ENCODE measurements at regions not wholly inside any gene's neighbourhood (a gene's known extent, or its start where the extent isn't known, plus 50 kb on each side); places are given as distances from the start of the nearest gene placed in this dataset.

GRCh38 chr6:147717991-147718390, 209.5 kb downstream of the SAMD5 start:
- peaks cover 6% of the 10 kb centered on the region for H3K9me3 Mint-ChIP-seq (ENCODE audit: low read depth)
- H3K27ac Mint-ChIP-seq, result no peak overlapping the region
- no peaks in the 10 kb centered on the region for H3K4me1 Mint-ChIP-seq (ENCODE audit: low read depth)
- H3K27me3 Mint-ChIP-seq, result no peaks in the 10 kb centered on the region
- no peak overlapping the region for H3K4me3 Mint-ChIP-seq
- H3K36me3 Mint-ChIP-seq, result no peaks in the 10 kb centered on the region

- no peaks in the 10 kb centered on the region for H3K36me3 Mint-ChIP-seq
- H3K27me3 Mint-ChIP-seq, result peaks cover 2% of the 10 kb centered on the region
- H3K4me1 Mint-ChIP-seq (ENCODE audit: low read depth), result no peaks in the 10 kb centered on the region
- no peak overlapping the region for H3K4me3 Mint-ChIP-seq
- H3K27ac Mint-ChIP-seq, result no peak overlapping the region
- H3K9me3 Mint-ChIP-seq (ENCODE audit: low read depth), result peaks cover 8% of the 10 kb centered on the region
Observed at GRCh38 chr6:147722158-147722557, 213.7 kb downstream of the SAMD5 start.

GRCh38 chr6:147724454-147724853, 216.0 kb downstream of the SAMD5 start:
- Mint-ChIP-seq H3K9me3 (ENCODE audit: low read depth) (peaks cover 8% of the 10 kb centered on the region), H3K4me3 (no peak overlapping the region), H3K27ac (no peak overlapping the region), H3K36me3 (no peaks in the 10 kb centered on the region), H3K4me1 (ENCODE audit: low read depth) (no peaks in the 10 kb centered on the region), H3K27me3 (peaks cover 2% of the 10 kb centered on the region)

- H3K9me3 Mint-ChIP-seq (ENCODE audit: low read depth), result peaks cover 8% of the 10 kb centered on the region
- no peaks in the 10 kb centered on the region for H3K36me3 Mint-ChIP-seq
- H3K27me3 Mint-ChIP-seq, result peaks cover 2% of the 10 kb centered on the region
- no peaks in the 10 kb centered on the region for H3K4me1 Mint-ChIP-seq (ENCODE audit: low read depth)
- no peak overlapping the region for H3K4me3 Mint-ChIP-seq
- H3K27ac Mint-ChIP-seq, result no peak overlapping the region
Observed at GRCh38 chr6:147726342-147726741, 217.9 kb downstream of the SAMD5 start.

GRCh38 chr6:147728903-147729302, 220.4 kb downstream of the SAMD5 start:
- Mint-ChIP-seq H3K4me1 (ENCODE audit: low read depth) (no peaks in the 10 kb centered on the region), H3K27me3 (peaks cover 2% of the 10 kb centered on the region), H3K4me3 (no peak overlapping the region), H3K36me3 (no peaks in the 10 kb centered on the region), H3K27ac (no peak overlapping the region), H3K9me3 (ENCODE audit: low read depth) (no peaks in the 10 kb centered on the region)

GRCh38 chr6:147733686-147734085, 225.2 kb downstream of the SAMD5 start:
- no peaks in the 10 kb centered on the region for H3K9me3 Mint-ChIP-seq (ENCODE audit: low read depth)
- H3K27ac Mint-ChIP-seq, result no peak overlapping the region
- H3K27me3 Mint-ChIP-seq, result peaks cover 5% of the 10 kb centered on the region
- H3K4me1 Mint-ChIP-seq (ENCODE audit: low read depth), result no peaks in the 10 kb centered on the region
- H3K36me3 Mint-ChIP-seq, result no peaks in the 10 kb centered on the region
- H3K4me3 Mint-ChIP-seq, result no peak overlapping the region

- no peak overlapping the region for H3K4me3 Mint-ChIP-seq
- no peak overlapping the region for H3K27ac Mint-ChIP-seq
- no peaks in the 10 kb centered on the region for H3K36me3 Mint-ChIP-seq
- H3K27me3 Mint-ChIP-seq, result peaks cover 5% of the 10 kb centered on the region
- no peaks in the 10 kb centered on the region for H3K9me3 Mint-ChIP-seq (ENCODE audit: low read depth)
- no peaks in the 10 kb centered on the region for H3K4me1 Mint-ChIP-seq (ENCODE audit: low read depth)
Observed at GRCh38 chr6:147734151-147734550, 225.7 kb downstream of the SAMD5 start.

- Mint-ChIP-seq H3K36me3 (no peaks in the 10 kb centered on the region), H3K9me3 (ENCODE audit: low read depth) (no peaks in the 10 kb centered on the region), H3K27ac (no peak overlapping the region), H3K27me3 (peaks cover 5% of the 10 kb centered on the region), H3K4me1 (ENCODE audit: low read depth) (no peaks in the 10 kb centered on the region), H3K4me3 (no peak overlapping the region)
Observed at GRCh38 chr6:147735924-147736323, 227.4 kb downstream of the SAMD5 start.

GRCh38 chr6:147737115-147737514, 228.6 kb downstream of the SAMD5 start:
- peaks cover 5% of the 10 kb centered on the region for H3K27me3 Mint-ChIP-seq
- no peak overlapping the region for H3K4me3 Mint-ChIP-seq

GRCh38 chr6:147738099-147738498, 229.6 kb downstream of the SAMD5 start:
- no peaks in the 10 kb centered on the region for H3K4me1 Mint-ChIP-seq (ENCODE audit: low read depth)

More at GRCh38 chr6:147737115-147737514, 228.6 kb downstream of the SAMD5 start:
- Mint-ChIP-seq H3K9me3 (ENCODE audit: low read depth) (no peaks in the 10 kb centered on the region), H3K4me1 (ENCODE audit: low read depth) (no peaks in the 10 kb centered on the region), H3K36me3 (no peaks in the 10 kb centered on the region), H3K27ac (no peak overlapping the region)

GRCh38 chr6:147738516-147739162, 230.1 kb downstream of the SAMD5 start:
- Mint-ChIP-seq H3K4me1 (ENCODE audit: low read depth) (no peaks in the 10 kb centered on the region), H3K27me3 (peaks cover 5% of the 10 kb centered on the region), H3K9me3 (ENCODE audit: low read depth) (no peaks in the 10 kb centered on the region), H3K36me3 (no peaks in the 10 kb centered on the region), H3K4me3 (no peak overlapping the region), H3K27ac (no peak overlapping the region)

More at GRCh38 chr6:147738099-147738498, 229.6 kb downstream of the SAMD5 start:
- H3K27ac Mint-ChIP-seq, result no peak overlapping the region
- no peaks in the 10 kb centered on the region for H3K36me3 Mint-ChIP-seq
- H3K27me3 Mint-ChIP-seq, result peaks cover 5% of the 10 kb centered on the region
- H3K4me3 Mint-ChIP-seq, result no peak overlapping the region
- H3K9me3 Mint-ChIP-seq (ENCODE audit: low read depth), result no peaks in the 10 kb centered on the region

- Mint-ChIP-seq H3K4me3 (no peak overlapping the region), H3K9me3 (ENCODE audit: low read depth) (no peaks in the 10 kb centered on the region), H3K4me1 (ENCODE audit: low read depth) (no peaks in the 10 kb centered on the region), H3K36me3 (no peaks in the 10 kb centered on the region), H3K27me3 (peaks cover 5% of the 10 kb centered on the region), H3K27ac (no peak overlapping the region)
Observed at GRCh38 chr6:147740326-147740725, 231.8 kb downstream of the SAMD5 start.

GRCh38 chr6:147740916-147741315, 232.4 kb downstream of the SAMD5 start:
- H3K9me3 Mint-ChIP-seq (ENCODE audit: low read depth), result no peaks in the 10 kb centered on the region
- H3K27ac Mint-ChIP-seq, result no peak overlapping the region
- H3K27me3 Mint-ChIP-seq, result peaks cover 5% of the 10 kb centered on the region
- H3K4me1 Mint-ChIP-seq (ENCODE audit: low read depth), result no peaks in the 10 kb centered on the region
- no peak overlapping the region for H3K4me3 Mint-ChIP-seq
- no peaks in the 10 kb centered on the region for H3K36me3 Mint-ChIP-seq

GRCh38 chr6:147741389-147741788, 232.9 kb downstream of the SAMD5 start:
- H3K4me3 Mint-ChIP-seq, result no peak overlapping the region
- H3K36me3 Mint-ChIP-seq, result no peaks in the 10 kb centered on the region
- no peaks in the 10 kb centered on the region for H3K4me1 Mint-ChIP-seq (ENCODE audit: low read depth)
- H3K27me3 Mint-ChIP-seq, result peaks cover 5% of the 10 kb centered on the region
- H3K27ac Mint-ChIP-seq, result no peak overlapping the region
- no peaks in the 10 kb centered on the region for H3K9me3 Mint-ChIP-seq (ENCODE audit: low read depth)

GRCh38 chr6:147742440-147742839, 233.9 kb downstream of the SAMD5 start:
- no peak overlapping the region for H3K4me3 Mint-ChIP-seq
- H3K27me3 Mint-ChIP-seq, result peaks cover 5% of the 10 kb centered on the region
- H3K27ac Mint-ChIP-seq, result no peak overlapping the region
- no peaks in the 10 kb centered on the region for H3K36me3 Mint-ChIP-seq
- H3K4me1 Mint-ChIP-seq (ENCODE audit: low read depth), result no peaks in the 10 kb centered on the region
- H3K9me3 Mint-ChIP-seq (ENCODE audit: low read depth), result no peaks in the 10 kb centered on the region

- Mint-ChIP-seq H3K27ac (no peak overlapping the region), H3K4me3 (no peak overlapping the region), H3K36me3 (no peaks in the 10 kb centered on the region), H3K27me3 (no peaks in the 10 kb centered on the region), H3K4me1 (ENCODE audit: low read depth) (no peaks in the 10 kb centered on the region), H3K9me3 (ENCODE audit: low read depth) (no peaks in the 10 kb centered on the region)
Observed at GRCh38 chr6:147744012-147744411, 235.5 kb downstream of the SAMD5 start.
